ENCODE measurements at regions not wholly inside any gene's neighbourhood (a gene's known extent, or its start where the extent isn't known, plus 50 kb on each side); places are given as distances from the start of the nearest gene placed in this dataset.
A peak's percentile ranks its signal among the peaks of the same experiment; 100 is the strongest.

GRCh38 chr15:47394286-47394809 lies 323.0 kb upstream of the SEMA6D start:
- no peak for DNase-seq

GRCh38 chr15:47395076-47395475 lies 322.2 kb upstream of the SEMA6D start:
- no peak for DNase-seq

- no peak for DNase-seq
These were observed 319.6 kb upstream of the SEMA6D start for GRCh38 chr15:47397655-47398054.

GRCh38 chr15:47398132-47398531 lies 319.2 kb upstream of the SEMA6D start:
- no peak for DNase-seq

GRCh38 chr15:47398594-47398993 lies 318.7 kb upstream of the SEMA6D start:
- DNase-seq: no peak

- DNase-seq: no peak
These were observed 318.2 kb upstream of the SEMA6D start for GRCh38 chr15:47399100-47399499.

- DNase-seq: no peak
These were observed 316.7 kb upstream of the SEMA6D start for GRCh38 chr15:47400603-47401002.

- no peak for DNase-seq
These were observed 315.9 kb upstream of the SEMA6D start for GRCh38 chr15:47401427-47401826.

- no peak for DNase-seq
These were observed 314.5 kb upstream of the SEMA6D start for GRCh38 chr15:47402829-47403228.

- no peak for DNase-seq
These were observed 312.4 kb upstream of the SEMA6D start for GRCh38 chr15:47404877-47405276.

- no peak for DNase-seq
These were observed 311.7 kb upstream of the SEMA6D start for GRCh38 chr15:47405365-47406162.

- no peak for DNase-seq
These were observed 309.6 kb upstream of the SEMA6D start for GRCh38 chr15:47407692-47408091.

- DNase-seq: no peak
These were observed 308.3 kb upstream of the SEMA6D start for GRCh38 chr15:47409038-47409437.

GRCh38 chr15:47409600-47409999 lies 307.7 kb upstream of the SEMA6D start:
- no peak for DNase-seq

GRCh38 chr15:47410247-47410646 lies 307.1 kb upstream of the SEMA6D start:
- DNase-seq: no peak

- DNase-seq: peak; percentile 41
These were observed 305.6 kb upstream of the SEMA6D start for GRCh38 chr15:47411733-47412132.

GRCh38 chr15:47412136-47412535 lies 305.2 kb upstream of the SEMA6D start:
- DNase-seq: peak; percentile 35

GRCh38 chr15:47412802-47413201 lies 304.5 kb upstream of the SEMA6D start:
- DNase-seq: no peak

- no peak for DNase-seq
These were observed 303.1 kb upstream of the SEMA6D start for GRCh38 chr15:47414207-47414606.

GRCh38 chr15:47415539-47415971 lies 301.8 kb upstream of the SEMA6D start:
- peak; percentile 17 for DNase-seq

- no peak for DNase-seq
These were observed 294.2 kb upstream of the SEMA6D start for GRCh38 chr15:47422881-47423665.

- no peak for DNase-seq
These were observed 289.8 kb upstream of the SEMA6D start for GRCh38 chr15:47427463-47427862.

- no peak for DNase-seq
These were observed 287.9 kb upstream of the SEMA6D start for GRCh38 chr15:47429376-47429775.

- no peak for DNase-seq
These were observed 285.8 kb upstream of the SEMA6D start for GRCh38 chr15:47431501-47431900.
